HL-60 (cell line): ENCODE measurements at regions not wholly inside any gene's neighbourhood (a gene's known extent, or its start where the extent isn't known, plus 50 kb on each side); places are given as distances from the start of the nearest gene placed in this dataset.

Experiments used
- CTCF ChIP-seq: IDR thresholded peaks from one replicate; pipeline ENCODE4 v1.5.1; 2011; ENCODE audit warnings: low read length, control low read depth, inconsistent platforms; ENCODE audit not compliant: insufficient read depth
- POLR2AphosphoS5 ChIP-seq: IDR thresholded peaks from 2 replicates; pipeline ENCODE4 v1.6.1; 2012; ENCODE audit warnings: low read depth

- TF ChIP-seq CTCF (no peak), POLR2AphosphoS5 (no peak)
These were observed 121.6 kb downstream of the QRSL1 start for GRCh38 chr6:106750946-106751345.
